ENCODE measurements at regions not wholly inside any gene's neighbourhood (a gene's known extent, or its start where the extent isn't known, plus 50 kb on each side); places are given as distances from the start of the nearest gene placed in this dataset.

DNA sequence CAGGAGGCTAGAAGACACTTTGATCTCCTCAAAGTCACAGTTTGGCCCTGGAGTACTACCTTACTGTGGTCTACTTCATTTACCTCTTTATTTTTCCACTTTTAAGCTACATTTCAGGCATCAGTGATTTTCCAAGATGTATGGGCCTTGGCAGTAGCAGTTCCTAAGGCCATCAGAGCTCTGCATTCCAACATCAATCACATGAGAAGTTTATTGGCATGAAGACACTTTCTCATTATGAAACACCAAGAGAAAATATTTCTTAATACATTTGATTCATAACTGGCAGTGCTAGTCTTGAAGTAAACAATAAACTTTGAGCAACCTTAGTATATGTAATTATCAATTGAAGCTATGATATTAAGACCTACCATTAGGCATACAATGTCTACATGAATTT lies 178.1 kb downstream of the IL15 start:
- no peak for DNase-seq (ENCODE audit: low spot score)
- H3K4me3 ChIP-seq (ENCODE audit: low read depth, low read length, poor library complexity, severe bottlenecking), result no peak overlapping the region
- no peaks in the 10 kb centered on the region for H3K36me3 ChIP-seq (ENCODE audit: insufficient read depth, low read length, poor library complexity, severe bottlenecking)
- POLR2A ChIA-PET (ENCODE audit: low non-redundant PET), result no interaction called here
- BruUV-seq (replicated peaks), result no TSS peak
- no peak for TF ChIP-seq CTCF (conservative IDR thresholded peaks at IDR 0.05; ENCODE audit: low read depth, low read length)
- TF ChIP-seq EZH2 (IDR thresholded peaks at IDR 0.05; ENCODE audit: borderline replicate concordance, low read depth, low read length, poor library complexity, severe bottlenecking), result no peak
- no peak overlapping the region for H3K27ac ChIP-seq (ENCODE audit: low read depth, low read length, poor library complexity, severe bottlenecking)
- CTCF ChIA-PET, result no interaction called here
- peaks cover 4% of the 10 kb centered on the region for H3K27me3 ChIP-seq (replicated peaks; ENCODE audit: insufficient read depth, low read depth, low read length, poor library complexity)
- intact Hi-C loops (cut with micrococcal nuclease; ENCODE audit: unreplicated experiment), result no loop called here
- H3K4me1 ChIP-seq (ENCODE audit: insufficient read depth, low read length, poor library complexity, severe bottlenecking), result peaks cover 14% of the 10 kb centered on the region
- no peaks in the 10 kb centered on the region for H3K9me3 ChIP-seq (ENCODE audit: low read depth, low read length, poor library complexity, severe bottlenecking)

DNA sequence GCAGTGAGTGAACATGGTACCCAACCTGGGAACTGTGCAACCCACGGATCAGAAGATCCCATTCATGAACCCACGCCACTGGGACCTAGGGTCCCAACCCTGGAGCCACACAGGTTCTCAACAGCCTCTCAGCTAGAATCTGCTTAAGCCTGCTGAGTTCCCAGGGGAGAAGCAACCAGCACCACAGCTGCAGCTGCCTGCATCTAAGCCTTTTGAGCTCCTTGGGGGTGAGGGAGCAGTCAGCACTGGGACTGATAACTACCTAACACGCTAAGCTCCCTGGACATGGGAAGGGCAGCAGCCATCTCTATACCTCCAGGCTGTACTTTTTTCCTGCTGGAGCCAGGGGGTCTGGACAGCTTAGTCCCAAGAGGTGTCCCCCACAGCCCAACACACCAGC lies 179.3 kb downstream of the IL15 start:
- H3K4me3 ChIP-seq (ENCODE audit: low read depth, low read length, poor library complexity, severe bottlenecking), result no peak overlapping the region
- DNase-seq (ENCODE audit: low spot score), result no peak
- H3K27ac ChIP-seq (ENCODE audit: low read depth, low read length, poor library complexity, severe bottlenecking), result no peak overlapping the region
- TF ChIP-seq EZH2 (IDR thresholded peaks at IDR 0.05; ENCODE audit: borderline replicate concordance, low read depth, low read length, poor library complexity, severe bottlenecking) (no peak), CTCF (conservative IDR thresholded peaks at IDR 0.05; ENCODE audit: low read depth, low read length) (no peak)
- H3K27me3 ChIP-seq (replicated peaks; ENCODE audit: insufficient read depth, low read depth, low read length, poor library complexity), result peaks cover 4% of the 10 kb centered on the region
- ChIA-PET CTCF (no interaction called here), POLR2A (ENCODE audit: low non-redundant PET) (no interaction called here)
- no TSS peak for BruUV-seq (replicated peaks)
- intact Hi-C loops (cut with micrococcal nuclease; ENCODE audit: unreplicated experiment), result no loop called here
- no peaks in the 10 kb centered on the region for H3K9me3 ChIP-seq (ENCODE audit: low read depth, low read length, poor library complexity, severe bottlenecking)
- H3K4me1 ChIP-seq (ENCODE audit: insufficient read depth, low read length, poor library complexity, severe bottlenecking), result peaks cover 3% of the 10 kb centered on the region
- H3K36me3 ChIP-seq (ENCODE audit: insufficient read depth, low read length, poor library complexity, severe bottlenecking), result no peaks in the 10 kb centered on the region

GRCh38 chr4:141826260-141826659 lies 189.9 kb downstream of the IL15 start:
- BruUV-seq (replicated peaks), result no TSS peak
- TF ChIP-seq CTCF (conservative IDR thresholded peaks at IDR 0.05; ENCODE audit: low read depth, low read length) (no peak), EZH2 (IDR thresholded peaks at IDR 0.05; ENCODE audit: borderline replicate concordance, low read depth, low read length, poor library complexity, severe bottlenecking) (no peak)
- intact Hi-C loops (cut with micrococcal nuclease; ENCODE audit: unreplicated experiment), result no loop called here
- Histone ChIP-seq H3K27ac (ENCODE audit: low read depth, low read length, poor library complexity, severe bottlenecking) (no peak overlapping the region), H3K4me3 (ENCODE audit: low read depth, low read length, poor library complexity, severe bottlenecking) (no peak overlapping the region), H3K4me1 (ENCODE audit: insufficient read depth, low read length, poor library complexity, severe bottlenecking) (no peaks in the 10 kb centered on the region), H3K9me3 (ENCODE audit: low read depth, low read length, poor library complexity, severe bottlenecking) (no peaks in the 10 kb centered on the region), H3K27me3 (replicated peaks; ENCODE audit: insufficient read depth, low read depth, low read length, poor library complexity) (peaks cover 8% of the 10 kb centered on the region), H3K36me3 (ENCODE audit: insufficient read depth, low read length, poor library complexity, severe bottlenecking) (no peaks in the 10 kb centered on the region)
- no peak for DNase-seq (ENCODE audit: low spot score)
- ChIA-PET CTCF (no interaction called here), POLR2A (ENCODE audit: low non-redundant PET) (no interaction called here)
